Choroid plexus epithelial cell (primary cell): ENCODE measurements at regions not wholly inside any gene's neighbourhood (a gene's known extent, or its start where the extent isn't known, plus 50 kb on each side); places are given as distances from the start of the nearest gene placed in this dataset.
A peak's percentile ranks its signal among the peaks of the same experiment; 100 is the strongest.

Experiments
- DNase-seq: peaks from one replicate; pipeline ENCODE4 v3.0.0-alpha.2; 2010; ENCODE audit warnings: low read depth
- H3K4me3 ChIP-seq: 2 replicates; pipeline ENCODE4 v1.5.1; 2011; ENCODE audit warnings: low read depth, mild to moderate bottlenecking, control low read depth, low read length, moderate library complexity
- CTCF ChIP-seq: conservative IDR thresholded peaks from 2 replicates; pipeline ENCODE4 v1.5.1; 2011; ENCODE audit warnings: low read depth, mild to moderate bottlenecking, control low read depth, inconsistent platforms, low read length, moderate library complexity

GRCh38 chr2:67462738-67463496 is 65.8 kb downstream of the ETAA1 start:
- no peak for DNase-seq
- TF ChIP-seq CTCF, result no peak
- no peak overlapping the region for H3K4me3 ChIP-seq

- no peak for TF ChIP-seq CTCF
- H3K4me3 ChIP-seq, result no peak overlapping the region
- no peak for DNase-seq
These were observed 66.7 kb downstream of the ETAA1 start for GRCh38 chr2:67463810-67464209.

- DNase-seq, result no peak
- no peak overlapping the region for H3K4me3 ChIP-seq
- TF ChIP-seq CTCF, result no peak
These were observed 68.5 kb downstream of the ETAA1 start for GRCh38 chr2:67465623-67466022.

- no peak overlapping the region for H3K4me3 ChIP-seq
- no peak for DNase-seq
- TF ChIP-seq CTCF, result no peak
These were observed 69.6 kb downstream of the ETAA1 start for GRCh38 chr2:67466734-67467133.

GRCh38 chr2:67471681-67472080 is 74.5 kb downstream of the ETAA1 start:
- no peak for TF ChIP-seq CTCF
- DNase-seq, result no peak
- no peak overlapping the region for H3K4me3 ChIP-seq

- no peak overlapping the region for H3K4me3 ChIP-seq
- peak; percentile 74 for TF ChIP-seq CTCF
- DNase-seq, result peak; percentile 72
These were observed 80.0 kb downstream of the ETAA1 start for GRCh38 chr2:67476809-67477790.

GRCh38 chr2:67479261-67479660 is 82.1 kb downstream of the ETAA1 start:
- H3K4me3 ChIP-seq, result no peak overlapping the region
- no peak for TF ChIP-seq CTCF
- DNase-seq, result no peak
